ENCODE measurements at regions not wholly inside any gene's neighbourhood (a gene's known extent, or its start where the extent isn't known, plus 50 kb on each side); places are given as distances from the start of the nearest gene placed in this dataset.
"Not testable (repeated sequence)": the region's sequence is repeated elsewhere in the genome, so short reads cannot be mapped to it uniquely, and the experiment has no call there.

- Histone ChIP-seq H3K4me1 (ENCODE audit: control insufficient read depth, insufficient read depth, low read length) (no peaks in the 10 kb centered on the region), H3K4me3 (ENCODE audit: low read length) (no peak overlapping the region), H3K27ac (ENCODE audit: low read length) (no peak overlapping the region), H3K9me3 (ENCODE audit: control insufficient read depth, insufficient read depth, low read length) (no peaks in the 10 kb centered on the region), H3K27me3 (ENCODE audit: control insufficient read depth, insufficient read depth, low read length) (no peaks in the 10 kb centered on the region), H3K36me3 (ENCODE audit: control insufficient read depth, insufficient read depth, low read length) (no peaks in the 10 kb centered on the region)
- DNase-seq (ENCODE audit: low read depth, low spot score) = no peak
- WGBS (ENCODE audit: insufficient coverage, insufficient read length) = no CpG with 5 or more reads among the region's 3 CpGs
These were observed 157.0 kb upstream of the CACNA2D1 start for GRCh38 chr7:82600531-82600930.

- Histone ChIP-seq H3K4me3 (ENCODE audit: low read length) (no peak overlapping the region), H3K27me3 (ENCODE audit: control insufficient read depth, insufficient read depth, low read length) (no peaks in the 10 kb centered on the region), H3K36me3 (ENCODE audit: control insufficient read depth, insufficient read depth, low read length) (no peaks in the 10 kb centered on the region), H3K9me3 (ENCODE audit: control insufficient read depth, insufficient read depth, low read length) (no peaks in the 10 kb centered on the region), H3K27ac (ENCODE audit: low read length) (no peak overlapping the region), H3K4me1 (ENCODE audit: control insufficient read depth, insufficient read depth, low read length) (no peaks in the 10 kb centered on the region)
- DNase-seq (ENCODE audit: low read depth, low spot score) = no peak
These were observed 156.3 kb upstream of the CACNA2D1 start for GRCh38 chr7:82599895-82600294.

- WGBS (ENCODE audit: insufficient coverage, insufficient read length) = no CpG with 5 or more reads among the region's 1 CpG
- no peak overlapping the region for H3K4me3 ChIP-seq (ENCODE audit: low read length)
- H3K4me1 ChIP-seq (ENCODE audit: control insufficient read depth, insufficient read depth, low read length) = no peaks in the 10 kb centered on the region
- H3K27me3 ChIP-seq (ENCODE audit: control insufficient read depth, insufficient read depth, low read length) = no peaks in the 10 kb centered on the region
- no peak for DNase-seq (ENCODE audit: low read depth, low spot score)
- H3K27ac ChIP-seq (ENCODE audit: low read length) = no peak overlapping the region
- no peaks in the 10 kb centered on the region for H3K36me3 ChIP-seq (ENCODE audit: control insufficient read depth, insufficient read depth, low read length)
- H3K9me3 ChIP-seq (ENCODE audit: control insufficient read depth, insufficient read depth, low read length) = no peaks in the 10 kb centered on the region
These were observed 155.4 kb upstream of the CACNA2D1 start for GRCh38 chr7:82598958-82599357.

GRCh38 chr7:82595795-82596194 is 152.2 kb upstream of the CACNA2D1 start:
- not testable (repeated sequence) for H3K9me3 ChIP-seq (ENCODE audit: control insufficient read depth, insufficient read depth, low read length); H3K27ac ChIP-seq (ENCODE audit: low read length); H3K4me3 ChIP-seq (ENCODE audit: low read length); DNase-seq (ENCODE audit: low read depth, low spot score); H3K36me3 ChIP-seq (ENCODE audit: control insufficient read depth, insufficient read depth, low read length); H3K27me3 ChIP-seq (ENCODE audit: control insufficient read depth, insufficient read depth, low read length); H3K4me1 ChIP-seq (ENCODE audit: control insufficient read depth, insufficient read depth, low read length)
- no CpG with 5 or more reads among the region's 3 CpGs for WGBS (ENCODE audit: insufficient coverage, insufficient read length)

GRCh38 chr7:82595176-82595575 is 151.6 kb upstream of the CACNA2D1 start:
- DNase-seq (ENCODE audit: low read depth, low spot score) = no peak
- Histone ChIP-seq H3K36me3 (ENCODE audit: control insufficient read depth, insufficient read depth, low read length) (no peaks in the 10 kb centered on the region), H3K9me3 (ENCODE audit: control insufficient read depth, insufficient read depth, low read length) (no peaks in the 10 kb centered on the region), H3K27ac (ENCODE audit: low read length) (no peak overlapping the region), H3K27me3 (ENCODE audit: control insufficient read depth, insufficient read depth, low read length) (no peaks in the 10 kb centered on the region), H3K4me1 (ENCODE audit: control insufficient read depth, insufficient read depth, low read length) (no peaks in the 10 kb centered on the region), H3K4me3 (ENCODE audit: low read length) (no peak overlapping the region)

- DNase-seq (ENCODE audit: low read depth, low spot score) = no peak
- Histone ChIP-seq H3K36me3 (ENCODE audit: control insufficient read depth, insufficient read depth, low read length) (no peaks in the 10 kb centered on the region), H3K9me3 (ENCODE audit: control insufficient read depth, insufficient read depth, low read length) (no peaks in the 10 kb centered on the region), H3K4me1 (ENCODE audit: control insufficient read depth, insufficient read depth, low read length) (no peaks in the 10 kb centered on the region), H3K27me3 (ENCODE audit: control insufficient read depth, insufficient read depth, low read length) (no peaks in the 10 kb centered on the region), H3K27ac (ENCODE audit: low read length) (no peak overlapping the region), H3K4me3 (ENCODE audit: low read length) (no peak overlapping the region)
- WGBS (ENCODE audit: insufficient coverage, insufficient read length) = no CpG with 5 or more reads among the region's 6 CpGs
These were observed 151.1 kb upstream of the CACNA2D1 start for GRCh38 chr7:82594665-82595064.

GRCh38 chr7:82593780-82594179 is 150.2 kb upstream of the CACNA2D1 start:
- Histone ChIP-seq H3K36me3 (ENCODE audit: control insufficient read depth, insufficient read depth, low read length) (no peaks in the 10 kb centered on the region), H3K9me3 (ENCODE audit: control insufficient read depth, insufficient read depth, low read length) (no peaks in the 10 kb centered on the region), H3K27ac (ENCODE audit: low read length) (no peak overlapping the region), H3K4me3 (ENCODE audit: low read length) (no peak overlapping the region), H3K27me3 (ENCODE audit: control insufficient read depth, insufficient read depth, low read length) (no peaks in the 10 kb centered on the region), H3K4me1 (ENCODE audit: control insufficient read depth, insufficient read depth, low read length) (no peaks in the 10 kb centered on the region)
- WGBS (ENCODE audit: insufficient coverage, insufficient read length) = no CpG with 5 or more reads among the region's 3 CpGs
- DNase-seq (ENCODE audit: low read depth, low spot score) = no peak

- H3K4me3 ChIP-seq (ENCODE audit: low read length) = no peak overlapping the region
- H3K36me3 ChIP-seq (ENCODE audit: control insufficient read depth, insufficient read depth, low read length) = no peaks in the 10 kb centered on the region
- H3K27ac ChIP-seq (ENCODE audit: low read length) = no peak overlapping the region
- no peaks in the 10 kb centered on the region for H3K4me1 ChIP-seq (ENCODE audit: control insufficient read depth, insufficient read depth, low read length)
- DNase-seq (ENCODE audit: low read depth, low spot score) = no peak
- H3K9me3 ChIP-seq (ENCODE audit: control insufficient read depth, insufficient read depth, low read length) = no peaks in the 10 kb centered on the region
- H3K27me3 ChIP-seq (ENCODE audit: control insufficient read depth, insufficient read depth, low read length) = no peaks in the 10 kb centered on the region
- WGBS (ENCODE audit: insufficient coverage, insufficient read length) = no CpG with 5 or more reads among the region's 1 CpG
These were observed 148.8 kb upstream of the CACNA2D1 start for GRCh38 chr7:82592416-82592815.

- DNase-seq (ENCODE audit: low read depth, low spot score) = no peak
- Histone ChIP-seq H3K27ac (ENCODE audit: low read length) (no peak overlapping the region), H3K9me3 (ENCODE audit: control insufficient read depth, insufficient read depth, low read length) (no peaks in the 10 kb centered on the region), H3K27me3 (ENCODE audit: control insufficient read depth, insufficient read depth, low read length) (no peaks in the 10 kb centered on the region), H3K36me3 (ENCODE audit: control insufficient read depth, insufficient read depth, low read length) (no peaks in the 10 kb centered on the region), H3K4me1 (ENCODE audit: control insufficient read depth, insufficient read depth, low read length) (no peaks in the 10 kb centered on the region), H3K4me3 (ENCODE audit: low read length) (no peak overlapping the region)
- WGBS (ENCODE audit: insufficient coverage, insufficient read length) = no CpG with 5 or more reads among the region's 3 CpGs
These were observed 135.5 kb upstream of the CACNA2D1 start for GRCh38 chr7:82579047-82579446.

GRCh38 chr7:82578430-82578829 is 134.9 kb upstream of the CACNA2D1 start:
- DNase-seq (ENCODE audit: low read depth, low spot score) = no peak

GRCh38 chr7:82572195-82572880 is 128.8 kb upstream of the CACNA2D1 start:
- Histone ChIP-seq H3K4me1 (ENCODE audit: control insufficient read depth, insufficient read depth, low read length) (no peaks in the 10 kb centered on the region), H3K4me3 (ENCODE audit: low read length) (no peak overlapping the region), H3K36me3 (ENCODE audit: control insufficient read depth, insufficient read depth, low read length) (no peaks in the 10 kb centered on the region), H3K27ac (ENCODE audit: low read length) (no peak overlapping the region), H3K27me3 (ENCODE audit: control insufficient read depth, insufficient read depth, low read length) (no peaks in the 10 kb centered on the region), H3K9me3 (ENCODE audit: control insufficient read depth, insufficient read depth, low read length) (no peaks in the 10 kb centered on the region)
- WGBS (ENCODE audit: insufficient coverage, insufficient read length) = no CpG with 5 or more reads among the region's 9 CpGs
- peak; percentile 77 for DNase-seq (ENCODE audit: low read depth, low spot score)

More at GRCh38 chr7:82578430-82578829, 134.9 kb upstream of the CACNA2D1 start:
- Histone ChIP-seq H3K9me3 (ENCODE audit: control insufficient read depth, insufficient read depth, low read length) (no peaks in the 10 kb centered on the region), H3K4me3 (ENCODE audit: low read length) (no peak overlapping the region), H3K36me3 (ENCODE audit: control insufficient read depth, insufficient read depth, low read length) (no peaks in the 10 kb centered on the region), H3K27me3 (ENCODE audit: control insufficient read depth, insufficient read depth, low read length) (no peaks in the 10 kb centered on the region), H3K4me1 (ENCODE audit: control insufficient read depth, insufficient read depth, low read length) (no peaks in the 10 kb centered on the region), H3K27ac (ENCODE audit: low read length) (no peak overlapping the region)
- no CpG with 5 or more reads among the region's 1 CpG for WGBS (ENCODE audit: insufficient coverage, insufficient read length)
